Calu3 (cell line): ENCODE measurements at regions not wholly inside any gene's neighbourhood (a gene's known extent, or its start where the extent isn't known, plus 50 kb on each side); places are given as distances from the start of the nearest gene placed in this dataset.

Experiments used
- BruUV-seq: library from RNA; stranded (reverse); fragments of 400-500 nt; replicated peaks from 2 replicates; lab custom pipeline; 2021; lab: Mats Ljungman, UMichigan
- CTCF ChIA-PET: fragments of 300-600 bp; sonication (Branson Sonifier 250); formaldehyde crosslinking; loops from one replicate; lab custom pipeline; 2022; ENCODE audit warnings: antibody characterized with exemption; lab: Charles Lee
- DNase-seq: peaks from one replicate; pipeline ENCODE4 v3.0.0; 2022
- H3K27ac Mint-ChIP-seq: one replicate; pipeline ENCODE4 v1.8.0; 2022; ENCODE audit warnings: mixed read lengths; ENCODE audit not compliant: unreplicated experiment
- H3K27me3 Mint-ChIP-seq: one replicate; pipeline ENCODE4 v1.8.0; 2022; ENCODE audit warnings: mixed read lengths; ENCODE audit not compliant: unreplicated experiment
- H3K36me3 Mint-ChIP-seq: one replicate; pipeline ENCODE4 v1.8.0; 2022; ENCODE audit warnings: mild to moderate bottlenecking, moderate library complexity, mixed read lengths; ENCODE audit not compliant: insufficient read depth, unreplicated experiment
- H3K4me1 Mint-ChIP-seq: one replicate; pipeline ENCODE4 v1.8.0; 2022; ENCODE audit warnings: mild to moderate bottlenecking, low read depth, mixed read lengths; ENCODE audit not compliant: unreplicated experiment
- H3K4me3 Mint-ChIP-seq: one replicate; pipeline ENCODE4 v1.8.0; 2022; ENCODE audit warnings: mild to moderate bottlenecking, low read depth, moderate library complexity, mixed read lengths; ENCODE audit not compliant: unreplicated experiment
- H3K9me3 Mint-ChIP-seq: one replicate; pipeline ENCODE4 v1.8.0; 2022; ENCODE audit warnings: low read depth, mixed read lengths; ENCODE audit not compliant: unreplicated experiment
- intact Hi-C: fragments of 100-400 bp; cut with micrococcal nuclease; formaldehyde crosslinking; loops from one replicate; pipeline ENCODE4 v1.10.0; 2022; ENCODE audit not compliant: unreplicated experiment
- TF ChIP-seq, protein P1 (sequence below): fragments of 200-600 bp; IDR thresholded peaks from one replicate; pipeline ENCODE4 v1.8.0; 2022; ENCODE audit warnings: antibody characterized with exemption; ENCODE audit not compliant: unreplicated experiment

DNA sequence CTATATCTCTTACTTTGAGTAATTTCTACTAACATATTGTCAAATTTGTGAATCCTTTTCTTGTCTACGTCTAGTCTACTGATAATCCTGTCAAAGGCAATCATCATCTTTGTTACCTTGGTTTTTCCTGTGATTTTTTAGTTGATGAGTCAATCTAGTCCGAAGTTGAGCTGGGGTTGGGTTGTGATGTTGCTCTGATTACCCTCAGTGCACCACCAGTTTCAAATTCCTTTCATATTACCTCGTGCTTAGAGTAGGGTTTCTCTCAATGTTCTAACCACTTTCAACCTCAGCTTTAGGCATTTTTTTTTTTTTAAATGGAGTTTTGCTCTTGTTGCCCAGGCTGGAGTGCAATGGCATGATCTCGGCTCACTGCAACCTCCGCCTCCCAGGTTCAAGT, 186.8 kb downstream of the BTG1 start:
- Mint-ChIP-seq H3K36me3 (no peaks in the 10 kb centered on the region), H3K27ac (no peak overlapping the region), H3K27me3 (no peaks in the 10 kb centered on the region), H3K4me1 (peaks cover 12% of the 10 kb centered on the region), H3K9me3 (no peaks in the 10 kb centered on the region), H3K4me3 (no peak overlapping the region)
- intact Hi-C loops, result loop anchor here (10.0 kb wide), 2 partner anchors 574 to 596 kb away; no protein-coding TSS in a partner anchor
- BruUV-seq, result no TSS peak
- no peak for DNase-seq
- CTCF ChIA-PET, result no interaction called here
- TF ChIP-seq, protein P1, sequence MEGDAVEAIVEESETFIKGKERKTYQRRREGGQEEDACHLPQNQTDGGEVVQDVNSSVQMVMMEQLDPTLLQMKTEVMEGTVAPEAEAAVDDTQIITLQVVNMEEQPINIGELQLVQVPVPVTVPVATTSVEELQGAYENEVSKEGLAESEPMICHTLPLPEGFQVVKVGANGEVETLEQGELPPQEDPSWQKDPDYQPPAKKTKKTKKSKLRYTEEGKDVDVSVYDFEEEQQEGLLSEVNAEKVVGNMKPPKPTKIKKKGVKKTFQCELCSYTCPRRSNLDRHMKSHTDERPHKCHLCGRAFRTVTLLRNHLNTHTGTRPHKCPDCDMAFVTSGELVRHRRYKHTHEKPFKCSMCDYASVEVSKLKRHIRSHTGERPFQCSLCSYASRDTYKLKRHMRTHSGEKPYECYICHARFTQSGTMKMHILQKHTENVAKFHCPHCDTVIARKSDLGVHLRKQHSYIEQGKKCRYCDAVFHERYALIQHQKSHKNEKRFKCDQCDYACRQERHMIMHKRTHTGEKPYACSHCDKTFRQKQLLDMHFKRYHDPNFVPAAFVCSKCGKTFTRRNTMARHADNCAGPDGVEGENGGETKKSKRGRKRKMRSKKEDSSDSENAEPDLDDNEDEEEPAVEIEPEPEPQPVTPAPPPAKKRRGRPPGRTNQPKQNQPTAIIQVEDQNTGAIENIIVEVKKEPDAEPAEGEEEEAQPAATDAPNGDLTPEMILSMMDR, result no peak

DNA sequence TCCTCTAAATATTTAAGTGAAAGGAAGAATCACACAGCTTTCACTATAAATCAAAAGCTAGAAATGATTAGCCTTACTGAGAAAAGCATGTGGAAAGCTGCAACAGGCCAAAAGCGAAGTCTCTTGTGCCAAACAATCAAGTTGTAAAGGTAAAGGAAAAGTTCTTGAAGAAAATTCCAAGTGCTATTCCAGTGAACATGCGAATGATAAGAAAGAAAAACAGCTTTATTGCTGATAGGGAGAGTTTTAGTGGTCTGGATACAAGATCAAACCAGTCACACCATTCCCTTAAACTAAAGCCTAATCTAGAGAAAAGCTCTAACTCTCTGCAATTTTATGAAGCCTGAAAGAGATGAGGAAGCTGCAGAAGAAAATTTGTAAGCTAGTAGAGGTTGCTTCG, 190.9 kb downstream of the BTG1 start:
- intact Hi-C loops, result loop anchor here (5.0 to 10.0 kb wide), 5 partner anchors 113 to 600 kb away; no protein-coding TSS in a partner anchor
- H3K4me3 Mint-ChIP-seq, result no peak overlapping the region

DNA sequence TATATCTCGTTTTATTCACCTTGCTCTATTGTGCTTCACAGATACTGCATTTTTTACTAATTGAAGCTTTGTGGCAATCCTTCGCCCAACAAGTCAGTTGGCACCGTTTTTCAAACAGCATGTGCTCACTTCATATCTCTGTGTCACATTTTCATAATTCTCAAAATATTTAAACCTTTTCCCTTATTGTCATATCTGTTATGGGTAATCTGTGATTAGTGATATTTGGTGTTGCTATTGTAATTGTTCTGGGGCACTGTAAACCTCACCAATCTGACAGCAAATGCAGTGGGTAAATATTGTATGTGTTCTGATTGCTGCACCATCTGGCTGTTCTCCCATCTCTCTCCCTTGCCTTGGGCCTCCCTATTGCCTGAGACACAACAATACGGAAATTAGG, 191.3 kb downstream of the BTG1 start:
- no peaks in the 10 kb centered on the region for H3K9me3 Mint-ChIP-seq
- H3K36me3 Mint-ChIP-seq, result no peaks in the 10 kb centered on the region
- H3K27me3 Mint-ChIP-seq, result no peaks in the 10 kb centered on the region
- intact Hi-C loops, result loop anchor here (5.0 to 10.0 kb wide), 5 partner anchors 113 to 600 kb away; no protein-coding TSS in a partner anchor
- no peak for DNase-seq
- TF ChIP-seq, protein P1, result no peak
- peaks cover 23% of the 10 kb centered on the region for H3K4me1 Mint-ChIP-seq
- no peak overlapping the region for H3K4me3 Mint-ChIP-seq
- BruUV-seq, result no TSS peak
- H3K27ac Mint-ChIP-seq, result peak overlapping the region; percentile 0
- CTCF ChIA-PET, result interaction anchor here (0.5 kb wide), 1 partner anchor 140 kb away, joined by 3 read pairs; no protein-coding TSS in a partner anchor

More for the DNA sequence above, 190.9 kb downstream of the BTG1 start:
- Mint-ChIP-seq H3K27ac (peak overlapping the region; percentile 0), H3K9me3 (no peaks in the 10 kb centered on the region), H3K27me3 (no peaks in the 10 kb centered on the region), H3K4me1 (peaks cover 23% of the 10 kb centered on the region), H3K36me3 (no peaks in the 10 kb centered on the region)
- CTCF ChIA-PET, result interaction anchor here (0.5 kb wide), 1 partner anchor 140 kb away, joined by 3 read pairs; no protein-coding TSS in a partner anchor
- BruUV-seq, result no TSS peak
- TF ChIP-seq, protein P1, result no peak
- DNase-seq, result no peak

DNA sequence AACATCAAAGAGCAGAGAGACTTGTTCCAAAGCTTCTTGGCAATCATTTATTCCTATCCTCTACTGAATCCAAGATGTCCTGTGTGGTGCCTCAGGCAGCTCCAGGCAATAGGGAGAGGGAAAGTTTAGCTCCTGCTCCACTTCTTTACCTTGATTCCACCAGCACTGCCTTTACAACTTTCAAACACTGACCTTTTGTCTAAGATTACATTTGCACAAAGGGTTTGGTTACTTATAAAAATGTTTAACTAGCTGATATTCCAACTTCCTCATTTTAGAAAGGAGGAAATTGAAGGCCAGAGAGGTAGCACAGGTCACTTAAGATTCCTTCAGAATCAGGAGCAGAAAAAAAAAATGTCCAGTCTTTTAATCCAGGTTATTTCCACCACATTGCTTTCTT, 192.7 kb downstream of the BTG1 start:
- intact Hi-C loops, result loop anchor here (5.0 to 10.0 kb wide), 5 partner anchors 114 to 602 kb away; no protein-coding TSS in a partner anchor
- Mint-ChIP-seq H3K36me3 (no peaks in the 10 kb centered on the region), H3K4me1 (peaks cover 23% of the 10 kb centered on the region), H3K27me3 (no peaks in the 10 kb centered on the region), H3K4me3 (no peak overlapping the region), H3K27ac (peak overlapping the region; percentile 71), H3K9me3 (no peaks in the 10 kb centered on the region)
- DNase-seq, result peak; percentile 24
- TF ChIP-seq, protein P1, result no peak
- CTCF ChIA-PET, result interaction anchor here (0.7 to 1.1 kb wide), 4 partner anchors 23 to 709 kb away, joined by 3 to 4 read pairs (median 4); no protein-coding TSS in a partner anchor
- BruUV-seq, result no TSS peak
